ENCODE measurements at regions not wholly inside any gene's neighbourhood (a gene's known extent, or its start where the extent isn't known, plus 50 kb on each side); places are given as distances from the start of the nearest gene placed in this dataset.
"Not testable (repeated sequence)": the region's sequence is repeated elsewhere in the genome, so short reads cannot be mapped to it uniquely, and the experiment has no call there.

- no peak for DNase-seq (ENCODE audit: low read depth)
- TF ChIP-seq CTCF (IDR thresholded peaks at IDR 0.05; ENCODE audit: insufficient read depth, low read length, poor library complexity, severe bottlenecking) = no peak
- Histone ChIP-seq H3K27me3 (ENCODE audit: control insufficient read depth, insufficient read depth, low read length) (no peaks in the 10 kb centered on the region), H3K4me3 (ENCODE audit: low read depth, low read length) (no peak overlapping the region), H3K36me3 (ENCODE audit: control insufficient read depth, insufficient read depth, low read length) (no peaks in the 10 kb centered on the region)
These were observed 213.1 kb downstream of the FGFR2 start for GRCh38 chr10:121385136-121385535.

GRCh38 chr10:121392657-121393056 lies 205.6 kb downstream of the FGFR2 start:
- peaks cover 3% of the 10 kb centered on the region for H3K27me3 ChIP-seq (ENCODE audit: control insufficient read depth, insufficient read depth, low read length)
- H3K36me3 ChIP-seq (ENCODE audit: control insufficient read depth, insufficient read depth, low read length) = no peaks in the 10 kb centered on the region
- DNase-seq (ENCODE audit: low read depth) = no peak
- no peak overlapping the region for H3K4me3 ChIP-seq (ENCODE audit: low read depth, low read length)
- TF ChIP-seq CTCF (IDR thresholded peaks at IDR 0.05; ENCODE audit: insufficient read depth, low read length, poor library complexity, severe bottlenecking) = no peak

- Histone ChIP-seq H3K4me3 (ENCODE audit: low read depth, low read length) (no peak overlapping the region), H3K27me3 (ENCODE audit: control insufficient read depth, insufficient read depth, low read length) (peaks cover 3% of the 10 kb centered on the region), H3K36me3 (ENCODE audit: control insufficient read depth, insufficient read depth, low read length) (no peaks in the 10 kb centered on the region)
- DNase-seq (ENCODE audit: low read depth) = no peak
- TF ChIP-seq CTCF (IDR thresholded peaks at IDR 0.05; ENCODE audit: insufficient read depth, low read length, poor library complexity, severe bottlenecking) = no peak
These were observed 204.7 kb downstream of the FGFR2 start for GRCh38 chr10:121393522-121393921.

- not testable (repeated sequence) for DNase-seq (ENCODE audit: low read depth); H3K36me3 ChIP-seq (ENCODE audit: control insufficient read depth, insufficient read depth, low read length); H3K4me3 ChIP-seq (ENCODE audit: low read depth, low read length); H3K27me3 ChIP-seq (ENCODE audit: control insufficient read depth, insufficient read depth, low read length)
These were observed 197.7 kb downstream of the FGFR2 start for GRCh38 chr10:121400507-121400906.

GRCh38 chr10:121403527-121403926 lies 194.7 kb downstream of the FGFR2 start:
- no peak for DNase-seq (ENCODE audit: low read depth)
- no peak for TF ChIP-seq CTCF (IDR thresholded peaks at IDR 0.05; ENCODE audit: insufficient read depth, low read length, poor library complexity, severe bottlenecking)
- Histone ChIP-seq H3K4me3 (ENCODE audit: low read depth, low read length) (no peak overlapping the region), H3K36me3 (ENCODE audit: control insufficient read depth, insufficient read depth, low read length) (no peaks in the 10 kb centered on the region), H3K27me3 (ENCODE audit: control insufficient read depth, insufficient read depth, low read length) (no peaks in the 10 kb centered on the region)

- Histone ChIP-seq H3K27me3 (ENCODE audit: control insufficient read depth, insufficient read depth, low read length) (no peaks in the 10 kb centered on the region), H3K4me3 (ENCODE audit: low read depth, low read length) (no peak overlapping the region), H3K36me3 (ENCODE audit: control insufficient read depth, insufficient read depth, low read length) (no peaks in the 10 kb centered on the region)
- no peak for TF ChIP-seq CTCF (IDR thresholded peaks at IDR 0.05; ENCODE audit: insufficient read depth, low read length, poor library complexity, severe bottlenecking)
- DNase-seq (ENCODE audit: low read depth) = no peak
These were observed 193.6 kb downstream of the FGFR2 start for GRCh38 chr10:121404611-121405010.

Measured in kidney epithelial cell (primary cell).